Peyer's patch (tissue), 4 donors: ENCODE measurements at regions not wholly inside any gene's neighbourhood (a gene's known extent, or its start where the extent isn't known, plus 50 kb on each side); places are given as distances from the start of the nearest gene placed in this dataset.

Experiments used
- DNase-seq, 3 donors: peaks; one replicate each; pipeline ENCODE4 v3.0.0-alpha.2; 2017 to 2019
- H3K27ac ChIP-seq, 4 donors: fragments of 200-600 bp; sonication (generic); one replicate each; pipeline ENCODE4 v1.5.1; 2016 to 2019
- H3K27me3 ChIP-seq, 2 donors: fragments of 200-600 bp; sonication (generic); one replicate each; pipeline ENCODE4 v1.5.1; 2019
- H3K36me3 ChIP-seq, 3 donors: fragments of 200-600 bp; sonication (generic); one replicate each; pipeline ENCODE4 v1.5.1; 2016 to 2019
- H3K4me1 ChIP-seq, 4 donors: fragments of 200-600 bp; sonication (generic); one replicate each; pipeline ENCODE4 v1.5.1; 2016 to 2019
- H3K4me3 ChIP-seq, 4 donors: fragments of 200-600 bp; sonication (generic); 1 replicate in 3 of 4; 2 replicates in 1 of 4; pipeline ENCODE4 v1.5.1; 2016 to 2019; ENCODE audit warnings: mild to moderate bottlenecking in 1 of 4
- H3K9me3 ChIP-seq, 4 donors: fragments of 200-600 bp; sonication (generic); one replicate each; pipeline ENCODE4 v1.5.1; 2016 to 2019; ENCODE audit warnings: mild to moderate bottlenecking in 1 of 4
- CTCF ChIP-seq, 6 experiments: fragments of 450-650 bp in 4 of 6; fragments of 200-600 bp in 2 of 6; sonication (generic) in 1 of 6; IDR thresholded peaks; one replicate each; pipeline ENCODE4 v1.5.1; 2017 to 2019; ENCODE audit warnings: antibody characterized with exemption in 6 of 6, mild to moderate bottlenecking in 3 of 6, moderate library complexity in 1 of 6
- POLR2A ChIP-seq, 2 donors: fragments of 450-650 bp; IDR thresholded peaks; one replicate each; pipeline ENCODE4 v1.5.1; 2017; ENCODE audit warnings: antibody characterized with exemption in 2 of 2, mild to moderate bottlenecking in 2 of 2, moderate library complexity in 2 of 2

DNA sequence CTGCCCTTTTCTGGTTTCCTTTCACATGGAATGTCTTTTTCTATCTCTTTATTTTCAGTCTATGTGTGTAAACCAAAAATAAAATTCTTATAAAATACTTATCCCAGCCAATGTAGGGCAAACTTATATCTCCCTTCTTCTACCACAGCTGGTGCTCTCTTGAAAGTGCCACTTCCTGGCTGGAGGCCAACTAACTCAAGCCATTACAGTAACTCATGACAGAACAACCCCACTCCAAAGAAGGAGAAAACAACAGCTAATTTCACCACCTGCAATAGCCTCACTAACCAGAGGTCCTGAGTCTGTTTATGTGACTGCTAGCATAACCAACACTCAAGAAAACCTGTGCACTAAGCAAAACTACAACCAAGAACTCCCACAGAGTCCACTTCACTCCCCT is 74.9 kb upstream of the DBX1 start:
- Histone ChIP-seq H3K4me3 (no peak overlapping the region), H3K27me3 (no peaks in the 10 kb centered on the region), H3K27ac (no peak overlapping the region), H3K4me1 (no peaks in the 10 kb centered on the region), H3K9me3 (no peaks in the 10 kb centered on the region), H3K36me3 (no peaks in the 10 kb centered on the region)
- no peak for DNase-seq
- TF ChIP-seq CTCF (IDR thresholded peaks at IDR 0.05) = no peak
- no peak for TF ChIP-seq POLR2A (IDR thresholded peaks at IDR 0.05)

DNA sequence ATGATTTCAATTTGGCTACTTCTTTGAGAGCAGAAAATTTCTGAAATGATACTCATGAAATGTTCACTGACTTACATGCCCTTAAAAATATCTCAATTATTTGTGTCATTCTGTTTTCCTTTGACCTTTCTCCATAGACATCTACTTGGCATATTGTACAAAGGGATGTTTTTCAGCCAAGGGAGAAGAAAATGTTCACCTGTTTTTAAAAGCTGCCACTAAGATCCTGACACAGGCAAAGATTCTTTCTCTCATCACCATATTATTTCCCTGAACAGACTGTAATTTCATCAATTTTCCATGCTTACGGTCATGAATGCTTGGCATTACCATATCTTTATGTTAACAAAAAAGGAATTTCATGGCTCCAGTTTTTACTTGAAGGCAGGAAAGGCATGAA is 67.4 kb upstream of the DBX1 start:
- no peaks in the 10 kb centered on the region for H3K4me1 ChIP-seq
- no peak for TF ChIP-seq CTCF (IDR thresholded peaks at IDR 0.05)
- no peak for TF ChIP-seq POLR2A (IDR thresholded peaks at IDR 0.05)
- H3K27me3 ChIP-seq = no peaks in the 10 kb centered on the region
- H3K36me3 ChIP-seq = no peaks in the 10 kb centered on the region
- H3K4me3 ChIP-seq = no peak overlapping the region
- no peak for DNase-seq
- H3K9me3 ChIP-seq = no peaks in the 10 kb centered on the region
- no peak overlapping the region for H3K27ac ChIP-seq

- no peaks in the 10 kb centered on the region for H3K36me3 ChIP-seq
These were observed 66.7 kb upstream of the DBX1 start for GRCh38 chr11:20226933-20227332.

GRCh38 chr11:20221566-20221965 is 61.3 kb upstream of the DBX1 start:
- H3K27ac ChIP-seq = no peak overlapping the region
- TF ChIP-seq POLR2A (IDR thresholded peaks at IDR 0.05) = no peak
- no peak for TF ChIP-seq CTCF (IDR thresholded peaks at IDR 0.05)
- H3K4me1 ChIP-seq = no peaks in the 10 kb centered on the region

More at GRCh38 chr11:20226933-20227332, 66.7 kb upstream of the DBX1 start:
- no peaks in the 10 kb centered on the region for H3K9me3 ChIP-seq
- H3K27ac ChIP-seq = no peak overlapping the region
- no peaks in the 10 kb centered on the region for H3K27me3 ChIP-seq
- H3K4me1 ChIP-seq = no peaks in the 10 kb centered on the region
- no peak overlapping the region for H3K4me3 ChIP-seq
- no peak for TF ChIP-seq POLR2A (IDR thresholded peaks at IDR 0.05)
- no peak for DNase-seq

DNA sequence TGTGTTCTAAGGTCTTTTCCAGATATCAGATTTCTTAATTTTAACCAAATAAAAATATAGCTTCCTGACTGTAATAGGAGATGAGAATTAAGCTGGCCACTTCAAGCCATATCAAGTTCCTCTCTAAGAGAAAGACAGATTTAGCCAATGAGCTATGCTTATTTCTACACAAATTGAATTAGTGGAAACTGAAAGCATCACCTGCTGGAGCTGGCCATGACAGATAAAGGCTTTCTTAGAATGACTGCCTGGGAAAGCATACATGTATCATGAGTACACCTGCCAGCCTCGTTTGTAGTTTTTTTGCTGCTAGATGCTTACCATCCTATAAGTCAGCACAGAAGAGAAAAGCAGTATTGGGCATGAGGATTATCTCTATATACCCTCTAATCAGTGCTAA is 53.5 kb upstream of the DBX1 start:
- Histone ChIP-seq H3K27ac (no peak overlapping the region), H3K4me3 (no peak overlapping the region), H3K36me3 (no peaks in the 10 kb centered on the region), H3K27me3 (no peaks in the 10 kb centered on the region), H3K4me1 (no peaks in the 10 kb centered on the region), H3K9me3 (no peaks in the 10 kb centered on the region)
- DNase-seq = no peak
- no peak for TF ChIP-seq POLR2A (IDR thresholded peaks at IDR 0.05)
- TF ChIP-seq CTCF (IDR thresholded peaks at IDR 0.05) = no peak

More at GRCh38 chr11:20221566-20221965, 61.3 kb upstream of the DBX1 start:
- no peak overlapping the region for H3K4me3 ChIP-seq
- H3K27me3 ChIP-seq = no peaks in the 10 kb centered on the region
- H3K36me3 ChIP-seq = no peaks in the 10 kb centered on the region
- no peaks in the 10 kb centered on the region for H3K9me3 ChIP-seq
- DNase-seq = no peak

- Histone ChIP-seq H3K9me3 (no peaks in the 10 kb centered on the region), H3K27me3 (peaks cover 0 to 6% of the 10 kb centered on the region in 2 donors), H3K36me3 (no peaks in the 10 kb centered on the region), H3K4me3 (no peak overlapping the region), H3K27ac (no peak overlapping the region), H3K4me1 (no peaks in the 10 kb centered on the region)
- TF ChIP-seq POLR2A (IDR thresholded peaks at IDR 0.05) (no peak), CTCF (IDR thresholded peaks at IDR 0.05) (no peak)
- DNase-seq = no peak
These were observed 51.4 kb upstream of the DBX1 start for GRCh38 chr11:20211691-20212090.
